Erythroblast (primary cell): ENCODE measurements at regions not wholly inside any gene's neighbourhood (a gene's known extent, or its start where the extent isn't known, plus 50 kb on each side); places are given as distances from the start of the nearest gene placed in this dataset.

ENCODE experiments used
- DNase-seq, 2 experiments: peaks; one replicate each; lab custom pipeline; 2025; lab: John Stamatoyannopoulos, UW
- GATA1 ChIP-seq: IDR thresholded peaks from 2 replicates; pipeline ENCODE4 v1.6.1; 2011; ENCODE audit warnings: low read depth, mild to moderate bottlenecking, control low read depth, low read length, moderate library complexity
- POLR2A ChIP-seq: IDR thresholded peaks from 2 replicates; pipeline ENCODE4 v1.6.1; 2011; ENCODE audit warnings: mild to moderate bottlenecking, low read length

DNA sequence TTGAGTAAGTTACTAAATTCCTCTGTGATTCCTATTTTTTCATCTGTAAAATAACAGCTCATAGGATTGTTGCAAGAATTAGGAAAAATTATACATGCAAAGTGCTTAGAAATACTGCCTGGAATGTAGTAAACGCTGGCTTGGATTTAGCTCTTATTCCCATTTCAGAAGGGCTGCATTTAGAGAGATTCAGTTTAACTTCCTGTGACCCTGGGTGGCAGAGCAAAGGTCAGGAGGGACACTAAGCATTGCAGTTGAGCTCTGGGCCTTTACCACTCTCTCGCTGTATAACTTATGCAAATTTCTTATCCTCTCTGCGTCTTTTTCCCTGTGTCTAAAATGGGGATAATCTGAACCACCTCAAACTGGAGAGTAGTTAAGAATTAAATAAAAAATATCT lies 241.0 kb upstream of the POU3F1 start:
- TF ChIP-seq POLR2A (no peak), GATA1 (no peak)
- no peak for DNase-seq

DNA sequence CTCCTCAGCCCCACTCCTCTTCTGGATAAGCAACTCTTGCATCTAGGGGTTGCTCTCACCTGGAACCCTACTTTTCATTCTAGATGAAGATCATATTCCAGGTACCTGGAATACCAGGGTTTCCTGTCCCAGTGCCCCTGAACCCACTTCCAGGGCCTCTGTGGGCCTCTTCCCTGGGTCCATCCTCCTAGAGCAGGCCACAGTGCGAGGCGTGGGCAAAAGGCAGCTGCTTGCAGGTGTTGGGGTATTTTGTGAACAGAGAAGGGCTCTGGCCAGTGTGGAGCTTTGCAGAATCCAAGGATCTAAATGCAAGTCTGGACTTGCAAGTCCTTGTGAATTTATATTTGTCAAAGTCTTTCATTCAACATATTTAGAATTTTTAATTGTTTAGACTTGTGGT lies 240.4 kb upstream of the POU3F1 start:
- TF ChIP-seq POLR2A (no peak), GATA1 (no peak)
- DNase-seq: no peak

DNA sequence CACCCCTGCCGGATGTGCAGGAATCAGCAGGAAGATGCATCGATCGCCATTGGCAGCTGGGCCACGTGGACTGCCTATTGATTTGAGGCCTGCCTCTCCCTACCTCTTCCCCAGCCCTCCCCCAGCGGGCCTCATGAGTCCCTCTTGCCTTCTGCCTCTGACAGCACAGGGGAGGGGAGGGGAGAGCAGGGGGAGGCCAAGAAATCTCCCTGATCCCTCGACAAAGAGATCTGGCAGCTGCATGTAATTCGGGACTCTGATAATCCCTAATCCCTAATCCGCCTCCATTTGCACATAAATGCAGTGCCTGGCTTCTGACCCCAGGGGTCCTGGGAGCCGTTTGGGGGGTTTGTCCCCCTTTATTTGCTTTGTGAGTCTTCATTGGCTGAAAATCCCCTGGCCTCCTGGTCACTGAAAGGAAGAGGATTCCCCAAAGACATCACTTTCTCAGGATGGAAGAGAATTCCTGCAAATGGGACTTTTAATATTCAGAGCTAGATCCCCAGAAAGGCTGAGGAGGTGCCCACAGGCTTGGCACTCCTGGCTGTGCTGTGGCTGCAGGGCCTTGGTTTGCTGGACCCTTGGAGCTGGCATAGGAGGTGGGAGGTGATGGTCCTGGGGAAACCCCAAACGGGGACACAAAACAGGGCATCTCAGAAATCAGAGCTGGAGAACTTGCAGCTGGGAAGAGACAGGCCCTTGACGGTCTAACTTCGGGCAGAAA lies 239.4 kb upstream of the POU3F1 start:
- TF ChIP-seq POLR2A: no peak
- no peak for DNase-seq

DNA sequence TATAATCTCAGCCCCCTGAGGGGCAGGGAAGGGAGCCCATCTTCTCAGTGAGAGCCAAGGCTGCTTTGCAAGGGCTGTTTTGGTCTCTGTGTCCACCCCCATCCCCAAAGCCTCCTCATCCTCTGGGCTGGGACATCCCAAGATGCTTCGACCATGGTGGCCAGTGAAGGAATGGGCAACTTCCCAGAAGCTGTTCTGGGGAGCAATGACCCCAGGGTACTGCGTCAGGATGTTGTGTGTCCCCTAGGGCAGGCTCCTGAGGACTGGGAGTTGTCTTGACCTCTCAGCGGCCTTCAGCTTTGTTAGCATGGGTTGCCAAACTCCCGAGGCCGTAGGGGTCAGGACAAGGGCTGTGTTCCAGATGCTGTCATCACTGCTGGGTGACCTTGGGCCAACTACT lies 238.4 kb upstream of the POU3F1 start:
- DNase-seq: no peak

DNA sequence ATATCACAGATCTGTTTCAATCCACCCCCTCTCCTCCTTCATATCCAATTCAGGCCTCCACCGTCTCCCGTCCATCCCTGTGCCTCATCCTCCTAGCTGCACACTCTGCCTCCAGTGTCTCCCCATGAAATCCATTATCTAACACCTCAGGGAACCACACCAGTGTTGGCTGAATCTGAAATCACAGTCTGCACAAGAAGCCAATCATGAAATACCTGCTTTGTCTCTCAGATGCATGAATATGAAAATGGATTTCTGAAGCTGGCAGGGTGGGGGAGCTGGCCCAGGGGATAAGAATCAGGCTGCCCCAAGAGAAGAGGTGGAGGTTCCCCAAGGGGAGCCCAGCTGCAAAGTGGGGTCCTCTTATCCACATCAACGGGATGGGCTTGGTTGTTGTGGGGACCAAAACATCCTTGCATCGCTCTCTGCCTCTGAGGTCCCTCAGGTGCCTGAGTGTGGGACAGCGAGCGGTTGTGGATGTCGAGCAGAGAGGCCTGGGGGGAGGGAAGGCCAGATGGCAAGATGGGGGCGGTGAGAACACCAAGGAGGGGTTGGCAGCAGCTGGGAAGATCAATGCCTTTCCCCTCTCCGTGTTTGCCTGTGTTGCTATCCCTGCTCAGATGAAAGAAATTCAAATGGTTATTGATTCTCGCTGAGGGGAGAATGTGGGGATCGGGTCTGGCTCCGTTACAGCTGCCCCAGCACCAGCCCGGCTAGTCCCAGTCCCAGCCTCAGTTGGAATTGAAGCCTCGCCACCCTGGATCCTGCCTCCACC lies 237.3 kb upstream of the POU3F1 start:
- TF ChIP-seq POLR2A: no peak
- no peak for TF ChIP-seq GATA1
- no peak for DNase-seq

More for the DNA sequence above, 238.4 kb upstream of the POU3F1 start:
- TF ChIP-seq POLR2A (no peak), GATA1 (no peak)

DNA sequence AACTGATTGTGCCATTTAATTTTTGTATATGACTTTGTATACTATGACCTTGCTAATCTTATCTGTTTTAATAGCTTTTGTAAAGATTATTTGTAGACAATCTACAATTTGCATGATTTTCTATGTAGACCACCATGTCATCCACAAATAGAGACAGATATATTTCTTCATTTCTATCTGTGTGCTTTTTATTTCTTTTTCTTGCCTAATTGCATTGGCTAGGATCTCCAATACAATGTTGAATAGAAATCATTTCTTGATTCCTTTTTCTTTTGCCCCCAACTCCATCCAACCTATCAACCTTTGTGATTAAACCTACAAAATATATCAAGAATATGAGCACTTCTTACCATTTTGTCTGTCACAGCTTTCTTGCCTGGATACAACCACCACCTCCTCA lies 232.6 kb upstream of the POU3F1 start:
- TF ChIP-seq POLR2A (no peak), GATA1 (no peak)
- DNase-seq: no peak

DNA sequence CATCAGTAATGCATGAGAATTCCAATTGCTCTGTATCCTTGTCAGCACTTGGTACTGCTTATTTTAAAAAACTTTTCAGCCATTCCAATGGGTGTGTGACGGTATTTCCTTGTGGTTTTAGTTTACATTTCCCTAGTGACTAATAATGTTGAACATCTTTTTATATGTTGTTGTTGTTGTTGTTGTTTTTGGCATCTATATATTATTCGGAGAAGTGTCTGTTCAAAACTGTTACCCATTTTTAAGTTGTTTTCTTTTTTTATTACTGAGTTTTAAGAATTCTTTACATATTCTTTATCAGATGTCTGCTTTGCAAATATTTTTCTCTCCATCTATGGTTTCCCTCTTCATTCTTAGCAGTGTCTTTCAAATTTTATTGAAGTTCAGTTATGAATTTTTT lies 231.1 kb upstream of the POU3F1 start:
- no peak for TF ChIP-seq POLR2A
- TF ChIP-seq GATA1: no peak
- DNase-seq: no peak

DNA sequence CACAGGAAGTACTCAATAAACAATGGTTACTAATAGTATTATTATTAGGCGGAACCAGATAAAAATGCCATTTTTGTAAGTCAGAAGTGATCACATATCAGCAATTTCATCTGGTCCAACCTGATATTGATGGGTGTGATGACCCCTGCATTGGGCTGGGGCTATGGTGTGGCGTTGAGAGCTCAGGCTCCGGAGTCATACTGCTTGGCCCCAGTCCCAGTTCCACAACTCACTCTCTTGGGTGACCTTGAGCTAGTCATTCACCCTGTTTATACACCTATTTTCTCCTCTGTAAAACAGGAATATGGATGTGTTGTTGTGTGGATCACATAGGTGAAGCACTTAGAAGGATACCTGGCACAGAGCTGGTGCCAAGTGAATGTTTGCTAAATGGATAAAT lies 229.4 kb upstream of the POU3F1 start:
- DNase-seq: no peak
- TF ChIP-seq POLR2A (no peak), GATA1 (no peak)

DNA sequence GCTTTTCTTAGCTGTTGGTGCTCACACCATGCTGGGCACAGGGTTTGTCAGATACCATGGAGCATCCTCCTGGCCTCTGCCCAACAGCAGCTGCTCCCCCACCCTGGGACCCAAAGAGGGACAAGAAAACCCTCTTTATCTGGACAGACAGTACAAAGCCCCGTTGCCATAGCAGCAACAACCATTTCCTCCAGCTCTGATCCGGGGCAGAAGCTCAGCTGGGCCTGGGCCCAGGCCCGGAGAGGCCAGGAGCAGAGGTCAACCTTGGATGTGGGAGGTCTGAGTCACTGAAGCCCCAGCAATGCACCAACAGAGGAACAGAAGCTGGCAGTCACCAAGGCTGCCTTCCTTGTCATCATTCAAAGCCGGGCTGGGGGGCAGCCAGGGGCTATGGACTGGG lies 228.4 kb upstream of the POU3F1 start:
- no peak for DNase-seq
- TF ChIP-seq GATA1 (no peak), POLR2A (no peak)

DNA sequence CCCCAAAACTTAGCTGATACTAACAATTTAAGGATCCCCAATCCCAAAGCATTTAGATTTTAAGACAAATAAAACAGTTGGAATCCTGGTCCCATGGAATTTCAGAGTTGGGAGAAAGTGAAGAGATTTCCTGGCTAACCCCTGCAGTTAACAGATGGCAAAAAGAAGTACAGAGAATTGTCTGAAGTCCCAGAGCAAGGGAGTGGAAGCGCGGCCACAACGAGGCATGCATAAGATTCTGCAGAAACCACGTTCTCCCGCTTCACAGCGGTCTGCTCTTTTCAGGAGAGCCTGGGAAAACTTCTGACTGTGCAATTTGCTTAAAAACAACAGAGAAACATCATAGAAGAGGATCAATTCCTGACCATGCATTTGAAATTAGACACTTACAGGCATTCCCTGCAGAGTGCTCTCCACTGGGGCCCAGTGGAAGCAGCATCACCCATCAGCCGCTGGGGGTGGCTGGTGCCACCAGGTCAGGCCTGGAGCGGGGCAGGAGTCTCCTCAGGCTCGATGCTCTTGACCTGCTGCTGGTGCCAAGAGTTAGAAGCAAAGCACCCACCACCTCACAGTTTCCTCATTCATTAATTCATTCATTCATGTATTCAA lies 226.7 kb upstream of the POU3F1 start:
- no peak for TF ChIP-seq GATA1
- TF ChIP-seq POLR2A: no peak
- no peak for DNase-seq

DNA sequence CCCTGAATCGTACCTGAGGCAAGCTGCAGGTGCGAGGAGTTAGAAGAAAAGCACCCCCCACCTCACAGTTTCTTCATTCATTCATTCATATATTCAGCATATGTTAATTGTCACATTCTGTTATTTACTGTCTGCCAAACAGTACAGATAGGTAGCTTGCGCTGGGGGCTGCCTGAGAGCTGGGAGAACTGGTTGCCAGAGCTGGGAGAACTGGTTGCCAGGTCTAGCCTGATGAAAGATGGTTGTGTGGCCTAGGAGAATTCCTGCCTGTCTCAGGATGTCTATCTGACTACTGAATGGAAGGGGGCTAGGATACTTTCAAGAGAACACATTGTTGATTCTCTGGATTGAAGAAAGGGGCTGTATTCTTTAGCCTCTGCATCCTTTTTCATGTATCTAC lies 225.9 kb upstream of the POU3F1 start:
- TF ChIP-seq POLR2A (no peak), GATA1 (no peak)
- no peak for DNase-seq

DNA sequence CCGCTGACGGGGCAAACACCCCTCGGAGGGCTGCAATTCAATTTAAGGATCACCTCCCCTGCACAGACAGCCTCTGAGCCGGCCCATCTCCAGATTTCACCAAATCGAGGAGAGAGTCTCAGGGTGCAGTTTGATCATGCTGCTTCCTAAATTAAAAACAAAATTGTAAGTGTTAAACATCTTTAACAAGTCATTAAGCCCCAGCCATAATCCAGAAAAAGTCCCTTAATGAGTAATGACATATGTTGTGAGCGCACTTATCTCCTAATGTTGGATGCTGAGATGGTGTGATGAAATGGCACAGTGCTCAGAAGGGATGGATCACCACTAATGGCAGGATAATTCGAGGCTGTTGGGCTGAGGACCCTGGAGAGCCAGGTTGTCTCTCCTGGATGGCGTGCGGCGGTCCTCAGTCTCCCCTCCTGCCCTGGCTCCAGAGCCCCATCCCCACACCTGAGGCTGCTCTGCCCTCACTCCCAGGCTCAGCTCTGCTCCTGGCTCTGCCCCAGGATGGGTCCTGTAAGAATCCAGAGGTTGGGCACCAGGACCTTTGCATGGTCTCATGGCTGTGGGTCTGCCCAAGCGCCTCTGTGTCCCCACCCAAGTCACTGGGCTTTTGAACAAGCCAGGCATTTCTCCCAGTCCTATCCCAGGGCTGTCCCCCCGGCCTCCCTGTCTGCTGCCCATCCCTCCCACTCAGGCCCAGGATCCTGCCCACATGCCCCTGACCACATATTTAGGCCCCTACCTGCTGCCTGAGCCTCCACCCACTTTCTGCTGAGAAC lies 224.4 kb upstream of the POU3F1 start:
- no peak for DNase-seq
- no peak for TF ChIP-seq GATA1
- no peak for TF ChIP-seq POLR2A

DNA sequence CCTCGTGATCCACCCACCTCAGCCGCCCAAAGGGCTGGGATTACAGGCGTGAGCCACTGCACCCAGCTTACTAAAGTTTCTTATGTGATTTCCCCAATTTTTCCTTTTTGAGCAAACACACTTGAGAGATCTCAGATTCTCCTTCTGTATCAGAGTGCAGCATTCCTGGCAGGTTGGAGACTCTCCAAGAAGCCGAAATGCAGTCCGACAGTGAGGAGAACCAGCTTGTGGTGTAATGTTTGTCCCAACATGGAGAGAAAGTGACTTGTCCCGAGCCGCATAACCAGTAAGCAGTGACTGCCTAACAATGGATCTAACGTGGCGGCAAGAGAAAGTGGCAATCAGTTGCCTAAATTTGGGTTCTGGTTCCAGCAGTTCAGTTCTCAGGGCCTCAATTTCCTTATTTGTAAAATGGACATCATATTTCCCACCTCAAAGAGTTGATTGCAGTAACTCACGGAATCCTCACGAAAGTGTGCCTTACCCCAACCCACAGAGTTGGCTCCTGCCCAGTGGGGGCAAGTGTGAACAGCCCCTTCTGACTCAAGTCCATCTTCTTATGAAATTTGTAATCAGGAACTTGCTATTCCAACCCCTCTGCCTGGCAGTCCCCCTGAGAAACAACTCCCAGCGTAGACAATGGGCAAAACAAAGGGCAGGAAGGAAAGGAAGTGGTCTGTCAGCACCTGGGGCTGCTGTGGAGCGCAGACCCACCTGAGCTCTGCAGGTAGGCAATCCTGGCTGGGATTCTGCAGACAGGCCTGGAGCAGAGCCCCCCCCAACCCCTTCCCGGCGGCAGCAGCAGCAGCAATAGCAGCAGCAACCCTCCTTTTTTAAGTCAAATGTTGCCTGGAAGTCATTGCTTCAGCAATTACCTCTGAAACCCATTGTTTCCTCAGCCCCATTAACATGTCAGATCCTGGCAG lies 223.6 kb upstream of the POU3F1 start:
- no peak for DNase-seq
- no peak for TF ChIP-seq POLR2A
- no peak for TF ChIP-seq GATA1
